NCI-H526 (cell line): ENCODE measurements at regions not wholly inside any gene's neighbourhood (a gene's known extent, or its start where the extent isn't known, plus 50 kb on each side); places are given as distances from the start of the nearest gene placed in this dataset.
A peak's percentile ranks its signal among the peaks of the same experiment; 100 is the strongest.
"Not testable (repeated sequence)": the region's sequence is repeated elsewhere in the genome, so short reads cannot be mapped to it uniquely, and the experiment has no call there.

Source experiments
- DNase-seq, 2 experiments: peaks; one replicate each; lab custom pipeline; 2025; lab: John Stamatoyannopoulos, UW

GRCh38 chr5:17087035-17087434 lies 130.4 kb upstream of the BASP1 start:
- DNase-seq, result no peak

- DNase-seq, result no peak
Measured at GRCh38 chr5:17088051-17088450, 129.4 kb upstream of the BASP1 start.

GRCh38 chr5:17089001-17089400 lies 128.4 kb upstream of the BASP1 start:
- no peak for DNase-seq

- DNase-seq, result no peak
Measured at GRCh38 chr5:17089690-17090089, 127.7 kb upstream of the BASP1 start.

GRCh38 chr5:17090839-17091238 lies 126.6 kb upstream of the BASP1 start:
- no peak for DNase-seq

GRCh38 chr5:17094830-17095229 lies 122.6 kb upstream of the BASP1 start:
- no peak for DNase-seq

GRCh38 chr5:17096952-17097695 lies 120.3 kb upstream of the BASP1 start:
- peak in 1 of 2 experiments; percentile 5 for DNase-seq

GRCh38 chr5:17099946-17100345 lies 117.5 kb upstream of the BASP1 start:
- DNase-seq, result no peak

- no peak for DNase-seq
Measured at GRCh38 chr5:17103461-17103860, 114.0 kb upstream of the BASP1 start.

- no peak for DNase-seq
Measured at GRCh38 chr5:17105744-17106418, 111.5 kb upstream of the BASP1 start.

- DNase-seq, result no peak
Measured at GRCh38 chr5:17106521-17106920, 110.9 kb upstream of the BASP1 start.

- not testable (repeated sequence) for DNase-seq
Measured at GRCh38 chr5:17112091-17112716, 105.2 kb upstream of the BASP1 start.

GRCh38 chr5:17113174-17113958 lies 104.1 kb upstream of the BASP1 start:
- DNase-seq, result no peak

GRCh38 chr5:17114233-17114632 lies 103.2 kb upstream of the BASP1 start:
- DNase-seq, result no peak

- DNase-seq, result no peak
Measured at GRCh38 chr5:17114715-17115599, 102.5 kb upstream of the BASP1 start.

- DNase-seq, result no peak
Measured at GRCh38 chr5:17115855-17116254, 101.6 kb upstream of the BASP1 start.

GRCh38 chr5:17118631-17119030 lies 98.8 kb upstream of the BASP1 start:
- DNase-seq, result no peak

GRCh38 chr5:17120209-17120608 lies 97.2 kb upstream of the BASP1 start:
- no peak for DNase-seq

GRCh38 chr5:17121776-17122175 lies 95.7 kb upstream of the BASP1 start:
- DNase-seq, result no peak

GRCh38 chr5:17123010-17123409 lies 94.4 kb upstream of the BASP1 start:
- DNase-seq, result no peak

- DNase-seq, result not testable (repeated sequence)
Measured at GRCh38 chr5:17123773-17124172, 93.7 kb upstream of the BASP1 start.
